Muscle of back (tissue), 3 donors: ENCODE measurements at regions not wholly inside any gene's neighbourhood (a gene's known extent, or its start where the extent isn't known, plus 50 kb on each side); places are given as distances from the start of the nearest gene placed in this dataset.
"Not testable (repeated sequence)": the region's sequence is repeated elsewhere in the genome, so short reads cannot be mapped to it uniquely, and the experiment has no call there.

Source experiments
- DNase-seq, 3 donors: peaks; one replicate each; pipeline versions ENCODE4 v3.0.0 to v3.0.0-alpha.2; 2013

DNA sequence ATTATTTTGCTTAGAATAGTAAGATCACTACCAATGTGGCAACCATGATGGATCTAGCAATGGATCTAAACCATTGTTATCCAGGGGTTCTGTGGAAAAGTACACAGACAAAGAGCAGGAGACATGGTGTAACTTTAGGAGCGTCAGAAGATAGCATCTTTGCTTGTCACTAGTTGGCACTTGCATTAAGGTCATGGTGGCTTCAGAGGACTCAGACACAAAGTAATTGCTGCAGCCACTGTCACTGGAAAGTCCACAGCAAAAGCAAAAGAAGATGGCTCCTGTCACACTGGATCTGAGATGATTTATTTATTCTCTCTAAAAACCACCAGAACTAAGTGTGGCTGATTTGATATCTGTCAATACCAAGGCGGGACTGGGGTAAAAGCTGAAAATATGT is 93.3 kb upstream of the PCDH20 start:
- DNase-seq = no peak

DNA sequence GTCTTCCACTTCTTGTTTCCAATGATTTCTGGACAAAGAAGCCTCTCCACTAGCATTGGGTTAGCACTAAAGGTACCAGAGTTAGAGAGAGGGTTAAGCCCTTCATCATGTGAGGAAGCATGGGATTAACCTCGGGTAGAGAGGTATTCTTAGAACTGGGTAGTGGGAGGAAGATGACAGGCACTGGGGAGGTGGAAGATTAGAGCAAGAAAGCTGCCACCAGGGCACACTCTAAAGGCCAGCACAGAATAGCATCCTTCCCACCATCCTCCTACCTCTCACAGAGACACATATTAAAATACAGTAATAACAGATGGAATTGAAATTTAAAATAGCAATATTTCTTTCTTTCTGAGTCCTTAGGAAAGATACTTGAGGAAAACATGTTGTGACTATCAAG is 84.5 kb upstream of the PCDH20 start:
- DNase-seq = no peak

DNA sequence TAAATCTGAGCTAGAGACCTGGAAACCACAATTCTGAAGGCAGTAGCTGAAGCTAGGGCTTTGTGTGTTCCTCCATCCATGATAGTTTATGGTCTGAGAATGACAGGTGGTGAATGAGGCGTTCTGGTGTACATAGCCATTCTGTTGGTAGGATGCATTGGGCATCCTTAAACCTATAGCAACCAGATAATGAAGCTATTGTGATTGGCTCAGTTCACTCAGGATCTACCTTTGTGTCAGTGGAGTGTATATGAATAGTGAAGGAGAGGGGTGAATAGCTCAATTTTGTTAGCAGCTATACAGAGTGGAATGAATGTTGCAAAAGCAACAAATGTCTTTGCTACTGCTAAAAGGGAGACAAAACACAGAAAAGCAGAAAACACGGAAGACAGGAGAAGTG is 80.0 kb upstream of the PCDH20 start:
- DNase-seq = no peak

DNA sequence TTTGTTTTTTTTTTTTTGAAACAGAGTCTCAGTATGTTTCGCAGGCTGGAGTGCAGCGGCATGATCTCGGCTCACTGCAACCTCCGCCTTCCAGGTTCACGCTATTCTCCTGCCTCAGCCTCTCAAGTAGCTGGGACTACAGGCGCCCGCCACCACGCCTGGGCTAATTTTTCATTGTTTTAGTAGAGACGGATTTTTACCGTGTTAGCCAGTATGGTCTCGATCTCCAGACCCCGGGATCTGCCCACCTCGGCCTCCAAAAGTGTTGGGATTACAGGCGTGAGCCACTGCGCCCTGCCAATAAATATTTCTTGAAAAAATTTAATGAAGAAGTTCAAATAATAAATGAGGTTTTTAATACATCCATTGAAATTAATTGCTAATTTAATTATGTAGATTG is 77.9 kb upstream of the PCDH20 start:
- not testable (repeated sequence) for DNase-seq

DNA sequence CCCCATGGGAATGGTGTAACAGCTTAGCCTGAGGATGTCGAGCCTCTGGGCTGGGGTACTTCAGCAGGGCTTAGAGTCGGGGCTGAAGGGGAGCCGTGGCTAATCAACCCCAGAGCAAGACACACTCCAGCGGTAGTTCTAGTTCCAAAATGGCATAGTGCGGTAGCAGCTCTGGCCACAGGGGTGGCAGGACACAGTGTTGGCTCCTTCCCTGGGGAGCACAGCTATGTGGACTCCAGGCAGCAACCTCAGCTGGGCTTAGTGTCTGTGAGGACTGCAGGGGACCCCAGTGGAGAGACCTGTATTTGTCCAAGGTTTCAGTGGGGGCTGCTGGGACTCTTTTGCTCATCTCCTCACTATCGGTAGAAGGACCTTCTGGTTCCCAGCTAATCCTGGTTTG is 70.8 kb upstream of the PCDH20 start:
- DNase-seq = no peak

DNA sequence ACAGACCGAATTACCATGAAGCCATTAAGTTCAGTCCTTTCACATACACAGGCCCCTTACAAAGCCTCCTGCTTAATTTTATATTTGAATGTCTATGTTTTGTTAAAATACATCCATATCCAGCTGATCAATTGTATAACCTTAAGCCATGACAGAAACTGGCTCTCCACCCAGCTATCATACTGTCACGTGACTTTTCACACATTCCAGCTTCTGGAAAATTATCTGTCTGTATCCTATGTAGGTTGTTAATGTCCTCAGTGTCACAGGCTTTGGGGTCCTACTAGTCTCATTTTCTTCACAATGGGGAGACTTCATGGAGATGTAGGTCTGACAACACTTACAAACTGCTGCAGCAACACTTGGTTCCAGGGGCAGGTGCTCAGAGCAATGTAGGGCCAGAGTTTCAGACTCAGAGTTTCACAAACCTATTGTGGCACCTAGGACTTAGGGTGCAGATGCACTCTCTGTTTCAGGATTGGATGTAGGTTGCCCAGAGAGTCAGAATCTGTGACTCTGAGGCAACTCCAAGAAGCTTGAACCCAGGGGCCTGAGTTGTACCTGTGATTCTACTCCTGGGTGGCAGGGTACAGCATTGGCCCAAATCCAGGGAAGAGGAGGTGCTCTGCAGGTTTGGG is 69.6 kb upstream of the PCDH20 start:
- DNase-seq = no peak

DNA sequence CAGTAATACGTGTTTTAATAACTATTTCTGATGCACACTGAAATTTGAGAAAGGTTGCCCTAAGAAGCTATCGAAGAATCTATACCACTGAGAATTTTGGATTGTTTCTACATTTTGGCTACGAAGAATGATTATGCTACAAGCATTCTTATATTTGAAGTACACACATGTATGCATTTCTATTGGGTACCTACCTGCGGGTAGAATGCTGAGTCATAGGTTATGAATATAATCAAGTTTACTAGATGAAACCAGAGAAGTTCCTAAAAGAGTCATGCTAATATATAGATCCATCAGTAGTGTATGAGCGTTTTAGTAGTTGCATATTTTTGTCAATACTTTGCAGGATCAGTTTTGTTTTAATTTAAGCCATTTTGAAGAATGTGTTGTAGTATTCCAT is 62.0 kb upstream of the PCDH20 start:
- no peak for DNase-seq

DNA sequence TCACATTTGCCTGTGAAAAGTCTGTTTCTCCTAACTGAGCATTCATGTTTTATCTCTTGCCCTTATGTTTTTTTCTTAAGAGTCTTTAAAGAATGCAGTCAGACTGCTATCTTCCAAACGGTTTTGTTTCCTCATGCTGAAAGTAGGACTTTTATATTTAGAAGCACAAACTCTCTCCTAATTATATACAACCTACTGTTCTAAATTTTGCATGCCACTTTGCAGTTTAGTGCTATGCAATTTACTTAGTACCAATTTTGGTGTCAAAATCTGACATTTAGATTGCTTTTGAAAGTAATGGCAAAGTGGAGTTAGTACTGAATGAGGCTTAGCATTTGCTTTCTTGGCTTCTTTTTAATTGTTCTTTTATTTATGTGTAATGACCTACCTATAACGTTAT is 55.1 kb upstream of the PCDH20 start:
- DNase-seq = no peak

DNA sequence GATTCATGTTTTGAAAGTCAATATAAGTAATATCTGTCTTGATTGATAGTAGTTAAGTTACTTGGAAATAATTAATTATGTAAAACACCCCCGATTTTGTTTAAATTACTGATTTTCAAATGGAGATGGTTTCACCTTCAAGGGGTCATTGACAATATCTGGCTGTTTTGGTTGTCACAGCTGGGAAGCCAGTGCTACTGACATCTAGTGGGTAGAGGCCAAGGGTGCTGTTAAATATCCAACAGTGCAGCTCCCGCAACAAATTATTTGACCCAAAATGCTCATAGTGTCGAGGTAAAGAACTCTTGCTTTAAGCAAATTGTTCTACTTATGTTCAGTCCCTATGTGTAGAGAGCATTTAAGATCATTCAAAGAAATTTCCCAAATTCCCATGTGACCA is 50.6 kb upstream of the PCDH20 start:
- DNase-seq = no peak
